SU-DHL-6 (cell line): ENCODE measurements at regions not wholly inside any gene's neighbourhood (a gene's known extent, or its start where the extent isn't known, plus 50 kb on each side); places are given as distances from the start of the nearest gene placed in this dataset.

ENCODE experiments used
- H2AFZ ChIP-seq: fragments of 200-600 bp; sonication (generic); 2 replicates; pipeline ENCODE4 v1.6.1; 2014; ENCODE audit warnings: low read depth, mild to moderate bottlenecking, moderate library complexity, mixed read lengths, antibody characterized with exemption, low read length; ENCODE audit not compliant: severe bottlenecking
- H3F3A ChIP-seq: fragments of 200-600 bp; shearing (Covaris generic); 2 replicates; pipeline ENCODE4 v1.6.0; 2016; ENCODE audit warnings: antibody characterized with exemption, mild to moderate bottlenecking; ENCODE audit not compliant: insufficient read depth
- H3K27ac ChIP-seq: fragments of 200-600 bp; sonication (generic); 2 replicates; pipeline ENCODE4 v1.5.1; 2016; ENCODE audit warnings: low read depth, mild to moderate bottlenecking, low read length, moderate library complexity, mixed read lengths
- H3K27me3 ChIP-seq: fragments of 200-600 bp; sonication (generic), shearing (Covaris generic); 2 replicates; pipeline ENCODE4 v1.6.0; 2014; ENCODE audit warnings: mild to moderate bottlenecking, low read length
- H3K36me3 ChIP-seq: fragments of 200-600 bp; sonication (generic); 2 replicates; pipeline ENCODE4 v1.6.1; 2014; ENCODE audit warnings: mild to moderate bottlenecking, low read length, mixed read lengths
- H3K4me2 ChIP-seq: fragments of 300-600, 200-600 bp; shearing (Covaris generic), sonication (generic); 2 replicates; pipeline ENCODE4 v1.6.0; 2014; ENCODE audit warnings: low read length, low read depth, mild to moderate bottlenecking; ENCODE audit not compliant: poor library complexity, severe bottlenecking
- H3K4me3 ChIP-seq: fragments of 200-600 bp; sonication (generic); 2 replicates; pipeline ENCODE4 v1.5.1; 2014; ENCODE audit warnings: antibody characterized with exemption, low read length, mild to moderate bottlenecking, mixed read lengths; ENCODE audit not compliant: insufficient read depth, poor library complexity, severe bottlenecking
- H3K79me2 ChIP-seq: fragments of 200-600 bp; sonication (generic); 2 replicates; pipeline ENCODE4 v1.6.1; 2014; ENCODE audit warnings: mild to moderate bottlenecking, low read length, moderate library complexity; ENCODE audit not compliant: insufficient read depth
- H3K9ac ChIP-seq: fragments of 200-600 bp; sonication (generic); 2 replicates; pipeline ENCODE4 v1.7.0; 2014; ENCODE audit warnings: mild to moderate bottlenecking, low read length
- H3K9me2 ChIP-seq: fragments of 200-600 bp; sonication (generic); replicated peaks from 2 replicates; pipeline ENCODE4 v1.6.1; 2014; ENCODE audit warnings: low read length; ENCODE audit not compliant: insufficient read depth
- H3K9me3 ChIP-seq: fragments of 200-600 bp; sonication (generic); 2 replicates; pipeline ENCODE4 v1.6.1; 2014; ENCODE audit warnings: low read length, mixed read lengths; ENCODE audit not compliant: insufficient read depth
- H4K20me1 ChIP-seq: fragments of 200-600 bp; sonication (generic); 2 replicates; pipeline ENCODE4 v1.6.1; 2014; ENCODE audit warnings: low read depth, mild to moderate bottlenecking, antibody characterized with exemption, low read length, moderate library complexity, mixed read lengths
- CTCF ChIP-seq: fragments of 200-600 bp; sonication (generic); IDR thresholded peaks from one replicate; pipeline ENCODE4 v1.5.1; 2017; ENCODE audit warnings: antibody characterized with exemption, mild to moderate bottlenecking, low read length, moderate library complexity; ENCODE audit not compliant: insufficient read depth, poor library complexity, severe bottlenecking
- EZH2phosphoT487 ChIP-seq: fragments of 200-600 bp; sonication (generic), shearing (Covaris generic); conservative IDR thresholded peaks from 2 replicates; pipeline ENCODE4 v1.6.1; 2018; ENCODE audit warnings: mild to moderate bottlenecking, antibody characterized with exemption, low read length, moderate library complexity, mixed read lengths

- Histone ChIP-seq H3K27ac (no peak overlapping the region), H3K9me2 (no peaks in the 10 kb centered on the region), H3K79me2 (no peaks in the 10 kb centered on the region), H2AFZ (no peak overlapping the region), H3K27me3 (no peaks in the 10 kb centered on the region), H3K36me3 (no peaks in the 10 kb centered on the region), H3K9ac (no peak overlapping the region), H3K9me3 (no peaks in the 10 kb centered on the region), H3K4me3 (no peak overlapping the region), H3F3A (no peaks in the 10 kb centered on the region), H3K4me2 (no peak overlapping the region), H4K20me1 (no peaks in the 10 kb centered on the region)
- TF ChIP-seq EZH2phosphoT487 = no peak
- no peak for TF ChIP-seq CTCF
Measured at GRCh38 chr6:119986934-119987549, 637.5 kb upstream of the MAN1A1 start.

- Histone ChIP-seq H3K27me3 (no peaks in the 10 kb centered on the region), H3K9me2 (no peaks in the 10 kb centered on the region), H3K9me3 (no peaks in the 10 kb centered on the region), H3F3A (no peaks in the 10 kb centered on the region), H3K79me2 (no peaks in the 10 kb centered on the region), H3K36me3 (no peaks in the 10 kb centered on the region), H3K27ac (no peak overlapping the region), H2AFZ (no peak overlapping the region), H3K9ac (no peak overlapping the region), H3K4me3 (no peak overlapping the region), H4K20me1 (no peaks in the 10 kb centered on the region), H3K4me2 (no peak overlapping the region)
- TF ChIP-seq CTCF (no peak), EZH2phosphoT487 (no peak)
Measured at GRCh38 chr6:119985952-119986736, 636.6 kb upstream of the MAN1A1 start.

- Histone ChIP-seq H4K20me1 (no peaks in the 10 kb centered on the region), H3K36me3 (no peaks in the 10 kb centered on the region), H3K9me3 (no peaks in the 10 kb centered on the region), H3K9me2 (no peaks in the 10 kb centered on the region), H3K4me3 (no peak overlapping the region), H2AFZ (no peak overlapping the region), H3K4me2 (no peak overlapping the region), H3K9ac (no peak overlapping the region), H3F3A (no peaks in the 10 kb centered on the region), H3K27ac (no peak overlapping the region), H3K27me3 (no peaks in the 10 kb centered on the region), H3K79me2 (no peaks in the 10 kb centered on the region)
- TF ChIP-seq CTCF = no peak
- TF ChIP-seq EZH2phosphoT487 = no peak
Measured at GRCh38 chr6:119980802-119981201, 631.2 kb upstream of the MAN1A1 start.
